ENCODE measurements at regions not wholly inside any gene's neighbourhood (a gene's known extent, or its start where the extent isn't known, plus 50 kb on each side); places are given as distances from the start of the nearest gene placed in this dataset.

- TF ChIP-seq CTCF (IDR thresholded peaks at IDR 0.05) (no peak), EP300 (IDR thresholded peaks at IDR 0.05) (no peak)
Observed at GRCh38 chr6:112549749-112550148, 202.6 kb downstream of the RFPL4B start.

All from ovary (tissue), 3 donors.